Heart left ventricle (tissue), 13 donors: ENCODE measurements at regions not wholly inside any gene's neighbourhood (a gene's known extent, or its start where the extent isn't known, plus 50 kb on each side); places are given as distances from the start of the nearest gene placed in this dataset.

Experiments used
- POLR2A ChIP-seq, 2 donors: fragments of 450-650 bp; IDR thresholded peaks; one replicate each; pipeline ENCODE4 v1.6.1; 2017; ENCODE audit warnings: antibody characterized with exemption in 2 of 2, mild to moderate bottlenecking in 2 of 2, moderate library complexity in 2 of 2
- TF ChIP-seq, protein P1 (sequence below), 12 donors: fragments of 200-600 bp; sonication (generic) in 4 of 12; IDR thresholded peaks; one replicate each; pipeline versions ENCODE4 v1.5.0 to v1.8.0; 2018 to 2022; ENCODE audit warnings: antibody characterized with exemption in 12 of 12, mild to moderate bottlenecking in 5 of 12
- donor health status: ischemic (EF 13 %, LVEDD 7.1; RV severe dilation, severe dysfunction).
- donor health status: DM: no; HTN: yes; CAD: no.
- donor health status: DM: no; HTN: no; CAD: no.
- donor health status: ischemic (EF 25% LVEDD 6.9; RV normal size, moderate dysfunction).
- donor health status: ischemic (EF 25% LVEDD 5.7; RV mildly dilated, moderate dysfunction).
- donor health status: ischemic (EF 35%, LVEDD 5.7; RV mildly dilated, moderate dysfunction).
- donor health status: nonischemic (EF 11% LVEDD 7.7; RV severe dilation, severe dysfunction).
- donor health status: DM: yes; HTN: yes; CAD: no.
- donor health status: PGD.
- donor health status: ischemic (EF 29% LVEDD 5.4; RV normal size, mild dysfunction).
- donor health status: nonischemic (EF 23%, LVEDD 6.1; RV moderate dilation, normal function).

GRCh38 chr14:53879022-53879686, 77.5 kb downstream of the BMP4 start:
- TF ChIP-seq, protein P1, sequence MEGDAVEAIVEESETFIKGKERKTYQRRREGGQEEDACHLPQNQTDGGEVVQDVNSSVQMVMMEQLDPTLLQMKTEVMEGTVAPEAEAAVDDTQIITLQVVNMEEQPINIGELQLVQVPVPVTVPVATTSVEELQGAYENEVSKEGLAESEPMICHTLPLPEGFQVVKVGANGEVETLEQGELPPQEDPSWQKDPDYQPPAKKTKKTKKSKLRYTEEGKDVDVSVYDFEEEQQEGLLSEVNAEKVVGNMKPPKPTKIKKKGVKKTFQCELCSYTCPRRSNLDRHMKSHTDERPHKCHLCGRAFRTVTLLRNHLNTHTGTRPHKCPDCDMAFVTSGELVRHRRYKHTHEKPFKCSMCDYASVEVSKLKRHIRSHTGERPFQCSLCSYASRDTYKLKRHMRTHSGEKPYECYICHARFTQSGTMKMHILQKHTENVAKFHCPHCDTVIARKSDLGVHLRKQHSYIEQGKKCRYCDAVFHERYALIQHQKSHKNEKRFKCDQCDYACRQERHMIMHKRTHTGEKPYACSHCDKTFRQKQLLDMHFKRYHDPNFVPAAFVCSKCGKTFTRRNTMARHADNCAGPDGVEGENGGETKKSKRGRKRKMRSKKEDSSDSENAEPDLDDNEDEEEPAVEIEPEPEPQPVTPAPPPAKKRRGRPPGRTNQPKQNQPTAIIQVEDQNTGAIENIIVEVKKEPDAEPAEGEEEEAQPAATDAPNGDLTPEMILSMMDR (IDR thresholded peaks at IDR 0.05), result no peak
- no peak for TF ChIP-seq POLR2A (IDR thresholded peaks at IDR 0.05)
